Fibroblast of the aortic adventitia (primary cell): ENCODE measurements at regions not wholly inside any gene's neighbourhood (a gene's known extent, or its start where the extent isn't known, plus 50 kb on each side); places are given as distances from the start of the nearest gene placed in this dataset.
"Not testable (repeated sequence)": the region's sequence is repeated elsewhere in the genome, so short reads cannot be mapped to it uniquely, and the experiment has no call there.

ENCODE experiments used
- DNase-seq: peaks from one replicate; pipeline ENCODE4 v3.0.0-alpha.2; 2010; ENCODE audit warnings: low read depth
- H3K4me3 ChIP-seq: 2 replicates; pipeline ENCODE4 v1.5.1; 2011; ENCODE audit warnings: low read depth, mild to moderate bottlenecking, control low read depth, low read length, moderate library complexity
- TF ChIP-seq, protein P1 (sequence below): IDR thresholded peaks from 2 replicates; pipeline ENCODE4 v1.5.1; 2011; ENCODE audit warnings: mild to moderate bottlenecking, low read length, control low read depth, inconsistent platforms; ENCODE audit not compliant: insufficient read depth

DNA sequence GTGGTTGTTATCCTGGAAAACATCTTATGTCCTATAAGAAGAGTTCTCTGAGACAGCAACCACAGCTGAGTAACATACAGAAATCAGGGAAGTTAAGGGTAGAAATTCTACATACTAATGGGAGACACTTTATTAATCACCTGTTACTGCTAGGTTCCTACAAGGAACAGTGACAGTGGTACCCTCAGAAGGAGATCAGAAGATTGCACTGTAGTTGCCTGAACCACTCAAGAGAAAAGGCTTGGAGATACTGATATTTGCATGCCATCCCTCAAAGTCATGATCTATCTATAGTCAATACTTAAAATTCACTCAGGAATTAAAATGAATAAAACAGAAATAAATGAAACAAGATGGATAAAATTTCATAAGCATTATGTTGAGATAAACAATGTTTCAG is 136.0 kb downstream of the LMLN start:
- TF ChIP-seq, protein P1, sequence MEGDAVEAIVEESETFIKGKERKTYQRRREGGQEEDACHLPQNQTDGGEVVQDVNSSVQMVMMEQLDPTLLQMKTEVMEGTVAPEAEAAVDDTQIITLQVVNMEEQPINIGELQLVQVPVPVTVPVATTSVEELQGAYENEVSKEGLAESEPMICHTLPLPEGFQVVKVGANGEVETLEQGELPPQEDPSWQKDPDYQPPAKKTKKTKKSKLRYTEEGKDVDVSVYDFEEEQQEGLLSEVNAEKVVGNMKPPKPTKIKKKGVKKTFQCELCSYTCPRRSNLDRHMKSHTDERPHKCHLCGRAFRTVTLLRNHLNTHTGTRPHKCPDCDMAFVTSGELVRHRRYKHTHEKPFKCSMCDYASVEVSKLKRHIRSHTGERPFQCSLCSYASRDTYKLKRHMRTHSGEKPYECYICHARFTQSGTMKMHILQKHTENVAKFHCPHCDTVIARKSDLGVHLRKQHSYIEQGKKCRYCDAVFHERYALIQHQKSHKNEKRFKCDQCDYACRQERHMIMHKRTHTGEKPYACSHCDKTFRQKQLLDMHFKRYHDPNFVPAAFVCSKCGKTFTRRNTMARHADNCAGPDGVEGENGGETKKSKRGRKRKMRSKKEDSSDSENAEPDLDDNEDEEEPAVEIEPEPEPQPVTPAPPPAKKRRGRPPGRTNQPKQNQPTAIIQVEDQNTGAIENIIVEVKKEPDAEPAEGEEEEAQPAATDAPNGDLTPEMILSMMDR, result no peak
- DNase-seq, result no peak
- no peak overlapping the region for H3K4me3 ChIP-seq

DNA sequence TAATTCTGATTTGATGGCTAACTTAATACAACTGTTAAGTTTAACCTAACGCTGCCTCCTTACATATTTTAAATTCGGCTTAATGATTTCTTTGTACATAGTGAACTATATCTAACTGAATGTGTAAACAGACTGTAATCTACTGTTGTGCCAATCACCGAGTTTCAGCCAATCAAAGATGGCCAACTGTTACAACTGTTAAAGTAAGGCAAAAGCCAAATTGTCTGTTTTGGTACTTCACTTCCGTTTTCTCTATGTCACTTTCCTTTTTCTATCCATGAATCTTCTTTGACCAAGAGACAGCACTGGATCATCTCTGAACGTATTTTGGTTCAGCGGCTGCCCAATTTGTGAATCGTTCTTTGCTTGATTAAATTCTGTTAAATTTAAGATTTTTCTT is 137.0 kb downstream of the LMLN start:
- TF ChIP-seq, protein P1, result no peak
- DNase-seq, result no peak
- H3K4me3 ChIP-seq, result no peak overlapping the region

DNA sequence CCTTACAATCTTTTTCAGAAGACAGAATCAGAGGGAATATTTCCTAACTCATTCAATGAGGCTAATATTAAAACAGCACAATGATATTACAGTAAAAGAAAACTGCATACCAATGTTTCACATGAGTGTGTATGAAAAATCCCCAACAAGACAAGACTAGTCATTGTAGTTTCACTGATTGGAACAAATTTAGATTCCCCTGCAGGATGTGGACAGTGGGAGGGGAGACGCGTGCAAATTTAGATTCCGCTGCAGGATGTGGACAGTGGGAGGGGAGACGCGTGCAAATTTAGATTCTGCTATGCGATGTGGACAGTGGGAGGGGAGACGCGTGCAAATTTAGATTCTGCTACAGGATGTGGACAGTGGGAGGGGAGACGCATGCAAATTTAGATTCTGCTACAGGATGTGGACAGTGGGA is 138.7 kb downstream of the LMLN start:
- not testable (repeated sequence) for DNase-seq, H3K4me3 ChIP-seq

DNA sequence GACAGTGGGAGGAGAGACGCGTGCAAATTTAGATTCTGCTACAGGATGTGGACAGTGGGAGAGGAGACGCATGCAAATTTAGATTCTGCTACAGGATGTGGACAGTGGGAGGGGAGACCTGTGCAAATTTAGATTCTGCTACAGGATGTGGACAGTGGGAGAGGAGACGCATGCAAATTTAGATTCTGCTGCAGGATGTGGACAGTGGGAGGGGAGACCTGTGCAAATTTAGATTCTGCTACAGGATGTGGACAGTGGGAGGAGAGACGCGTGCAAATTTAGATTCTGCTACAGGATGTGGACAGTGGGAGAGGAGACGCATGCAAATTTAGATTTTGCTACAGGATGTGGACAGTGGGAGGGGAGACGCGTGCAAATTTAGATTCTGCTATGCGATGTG is 143.1 kb downstream of the LMLN start:
- not testable (repeated sequence) for H3K4me3 ChIP-seq, DNase-seq

DNA sequence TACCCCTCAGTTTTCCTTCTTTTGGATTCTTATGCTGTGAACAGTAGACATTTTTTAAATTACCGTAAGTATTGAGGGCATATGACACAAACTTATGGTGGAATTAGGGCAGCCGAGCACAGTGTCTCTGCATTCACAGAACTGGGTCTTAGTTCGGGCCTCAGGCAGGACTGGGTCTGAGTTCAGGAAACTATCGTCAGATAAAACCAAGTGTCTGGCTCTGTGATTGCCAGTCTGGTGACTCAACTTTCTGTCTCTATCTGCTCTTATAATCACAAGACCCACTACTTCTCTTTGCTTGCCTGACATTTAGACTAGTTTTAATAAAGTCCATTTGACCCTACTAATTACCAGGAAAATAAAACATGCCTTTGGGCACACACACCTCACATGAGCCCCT is 146.2 kb downstream of the LMLN start:
- no peak for DNase-seq
- TF ChIP-seq, protein P1, result no peak
- H3K4me3 ChIP-seq, result no peak overlapping the region

DNA sequence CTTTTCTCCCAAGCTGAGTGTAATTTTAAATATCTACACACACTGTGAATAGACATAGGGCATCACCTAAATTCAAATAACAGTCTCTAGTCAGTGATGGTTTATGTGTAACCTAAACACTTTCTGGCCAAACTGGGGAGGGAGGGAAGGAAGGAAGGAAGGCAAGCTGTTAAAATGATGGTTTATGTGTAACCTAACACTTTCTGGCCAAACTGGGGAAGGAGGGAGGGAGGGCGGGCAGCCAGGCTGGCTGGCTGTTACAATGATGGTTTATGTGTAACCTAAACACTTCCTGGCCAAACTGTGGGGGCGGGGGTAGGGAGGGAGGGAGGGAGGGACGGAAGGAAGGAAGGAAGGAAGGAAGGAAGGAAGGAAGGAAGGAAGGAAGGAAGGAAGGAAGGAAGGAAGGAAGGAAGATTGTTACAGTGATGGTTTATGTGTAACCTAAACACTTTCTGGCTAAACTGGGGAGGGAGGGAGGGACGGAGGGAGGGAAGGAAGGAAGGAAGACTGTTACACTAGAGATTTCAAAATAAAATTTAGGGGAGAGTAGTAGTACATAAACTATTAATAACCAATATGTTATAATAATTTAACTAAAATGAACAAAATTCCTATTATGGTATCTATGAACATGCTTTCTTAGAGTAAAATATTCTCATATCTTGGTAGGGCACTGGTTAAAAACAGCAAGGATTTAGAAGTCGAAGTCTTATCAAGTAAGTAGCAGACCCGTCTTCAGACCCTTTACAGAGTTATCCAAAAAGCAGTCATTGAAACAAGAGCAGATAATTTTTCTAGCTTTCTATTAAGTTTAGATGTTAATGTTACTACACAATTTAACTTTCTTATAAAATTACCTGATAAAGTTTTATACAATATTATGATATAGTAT is 148.1 kb downstream of the LMLN start:
- TF ChIP-seq, protein P1, result no peak
- H3K4me3 ChIP-seq, result no peak overlapping the region
- no peak for DNase-seq

DNA sequence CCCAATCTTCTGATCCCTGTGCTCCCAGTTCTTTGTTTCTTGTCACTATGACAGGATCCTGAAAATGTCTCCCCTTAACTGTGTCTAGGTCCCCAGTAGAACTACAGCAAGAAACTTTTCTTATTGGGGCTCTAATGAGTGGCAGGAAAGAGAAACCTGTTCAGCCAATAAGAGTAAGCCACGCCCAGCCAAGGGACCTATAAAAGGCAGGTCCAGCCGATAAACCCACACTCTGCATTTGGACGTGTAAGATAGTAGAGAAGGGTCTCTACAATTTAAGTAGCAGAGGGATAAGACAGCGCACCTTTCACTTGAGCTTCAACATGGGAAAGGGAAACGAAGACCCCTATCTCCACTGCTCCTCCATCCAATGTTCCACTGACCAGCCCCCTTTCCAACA is 149.9 kb downstream of the LMLN start:
- no peak for DNase-seq
- no peak overlapping the region for H3K4me3 ChIP-seq
- TF ChIP-seq, protein P1, result no peak

DNA sequence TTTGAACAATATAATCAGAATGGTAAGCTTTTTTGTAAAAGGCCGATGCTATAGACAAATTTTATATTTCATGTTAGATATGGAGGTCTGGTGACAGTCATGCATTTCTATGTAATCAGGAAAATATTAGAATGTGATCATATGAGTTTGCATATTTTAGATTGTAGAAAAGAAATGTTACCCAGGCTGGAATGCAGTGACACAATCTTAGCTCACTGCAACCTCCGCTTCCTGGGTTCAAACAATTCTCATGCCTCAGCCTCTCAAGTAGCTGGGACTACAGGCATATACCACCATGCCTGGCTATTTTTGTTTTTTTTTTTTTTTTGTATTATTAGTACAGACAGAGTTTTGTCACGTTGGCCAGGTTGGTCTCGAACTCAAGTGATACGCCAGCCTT is 152.0 kb downstream of the LMLN start:
- TF ChIP-seq, protein P1, result no peak
- DNase-seq, result no peak
- H3K4me3 ChIP-seq, result no peak overlapping the region
